ENCODE measurements at regions not wholly inside any gene's neighbourhood (a gene's known extent, or its start where the extent isn't known, plus 50 kb on each side); places are given as distances from the start of the nearest gene placed in this dataset.

DNA sequence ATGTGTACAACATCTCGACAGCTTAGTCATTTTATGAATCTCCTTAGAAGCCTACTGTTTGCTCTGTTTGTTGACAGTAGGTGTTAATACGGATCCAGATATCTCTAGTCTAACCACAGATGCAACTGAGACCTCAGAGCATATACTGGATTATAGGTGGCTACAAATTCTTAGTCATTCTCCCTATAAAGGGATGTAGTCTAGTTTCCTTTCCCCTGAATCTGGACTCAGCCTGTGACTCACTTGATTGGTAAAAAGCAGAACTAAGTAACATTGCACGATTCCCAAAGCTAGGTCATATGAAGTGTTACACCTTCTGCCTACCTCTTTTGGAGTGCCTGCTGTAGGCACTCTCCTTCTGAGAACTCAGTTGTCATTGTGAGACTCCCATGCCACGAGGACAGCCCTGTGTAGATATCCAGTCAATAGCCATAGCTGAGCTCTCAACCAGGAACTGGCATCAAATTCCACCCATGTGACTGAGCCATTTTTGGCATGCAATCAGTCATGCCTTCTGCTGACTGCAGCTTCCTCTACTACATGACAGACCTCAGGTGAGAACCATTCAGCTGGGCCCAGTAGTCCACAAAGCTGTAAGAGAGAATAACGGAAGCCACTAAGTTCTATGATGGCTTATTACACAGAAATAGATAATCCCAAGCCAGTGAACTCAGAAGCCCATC, 135.9 kb upstream of the CHRM3 start:
- Histone ChIP-seq H3K4me1 (ENCODE audit: control insufficient read depth in 4 of 4, insufficient read depth in 4 of 4, low read length in 3 of 4) (no peaks in the 10 kb centered on the region), H3K27me3 (ENCODE audit: control insufficient read depth in 4 of 4, insufficient read depth in 4 of 4, low read length in 3 of 4) (no peaks in the 10 kb centered on the region), H3K4me3 (ENCODE audit: low read depth in 1 of 3, low read length in 3 of 3) (no peak overlapping the region), H3K9me3 (ENCODE audit: control insufficient read depth in 4 of 4, low read length in 3 of 4) (peaks cover 0 to 2% (median 0%) of the 10 kb centered on the region in 4 donors), H3K27ac (ENCODE audit: low read depth in 1 of 2, low read length in 2 of 2) (no peak overlapping the region), H3K9ac (ENCODE audit: low read depth in 1 of 2, low read length in 2 of 2) (no peak overlapping the region), H3K36me3 (ENCODE audit: control insufficient read depth in 4 of 4, insufficient read depth in 3 of 4, low read depth in 1 of 4, low read length in 3 of 4) (no peaks in the 10 kb centered on the region)
- 64% methylated on average over 5 of the region's 5 CpGs for WGBS
- TF ChIP-seq FOXA2 (IDR thresholded peaks at IDR 0.05) (no peak), YY1 (IDR thresholded peaks at IDR 0.05) (no peak), EGR1 (IDR thresholded peaks at IDR 0.05; ENCODE audit: low read depth in 2 of 2) (no peak), HNF4A (conservative IDR thresholded peaks at IDR 0.05) (no peak), GABPA (IDR thresholded peaks at IDR 0.05 in 1 of 2, conservative IDR thresholded peaks at IDR 0.05 in 1 of 2) (no peak), TAF1 (conservative IDR thresholded peaks at IDR 0.05) (no peak), NR2F2 (IDR thresholded peaks at IDR 0.05) (no peak), FOXA1 (IDR thresholded peaks at IDR 0.05) (no peak), ZBTB33 (IDR thresholded peaks at IDR 0.05) (no peak), SP1 (IDR thresholded peaks at IDR 0.05) (no peak), HNF4G (IDR thresholded peaks at IDR 0.05) (no peak), RXRA (IDR thresholded peaks at IDR 0.05) (no peak), RAD21 (IDR thresholded peaks at IDR 0.05) (no peak)
- TF ChIP-seq, protein P1, sequence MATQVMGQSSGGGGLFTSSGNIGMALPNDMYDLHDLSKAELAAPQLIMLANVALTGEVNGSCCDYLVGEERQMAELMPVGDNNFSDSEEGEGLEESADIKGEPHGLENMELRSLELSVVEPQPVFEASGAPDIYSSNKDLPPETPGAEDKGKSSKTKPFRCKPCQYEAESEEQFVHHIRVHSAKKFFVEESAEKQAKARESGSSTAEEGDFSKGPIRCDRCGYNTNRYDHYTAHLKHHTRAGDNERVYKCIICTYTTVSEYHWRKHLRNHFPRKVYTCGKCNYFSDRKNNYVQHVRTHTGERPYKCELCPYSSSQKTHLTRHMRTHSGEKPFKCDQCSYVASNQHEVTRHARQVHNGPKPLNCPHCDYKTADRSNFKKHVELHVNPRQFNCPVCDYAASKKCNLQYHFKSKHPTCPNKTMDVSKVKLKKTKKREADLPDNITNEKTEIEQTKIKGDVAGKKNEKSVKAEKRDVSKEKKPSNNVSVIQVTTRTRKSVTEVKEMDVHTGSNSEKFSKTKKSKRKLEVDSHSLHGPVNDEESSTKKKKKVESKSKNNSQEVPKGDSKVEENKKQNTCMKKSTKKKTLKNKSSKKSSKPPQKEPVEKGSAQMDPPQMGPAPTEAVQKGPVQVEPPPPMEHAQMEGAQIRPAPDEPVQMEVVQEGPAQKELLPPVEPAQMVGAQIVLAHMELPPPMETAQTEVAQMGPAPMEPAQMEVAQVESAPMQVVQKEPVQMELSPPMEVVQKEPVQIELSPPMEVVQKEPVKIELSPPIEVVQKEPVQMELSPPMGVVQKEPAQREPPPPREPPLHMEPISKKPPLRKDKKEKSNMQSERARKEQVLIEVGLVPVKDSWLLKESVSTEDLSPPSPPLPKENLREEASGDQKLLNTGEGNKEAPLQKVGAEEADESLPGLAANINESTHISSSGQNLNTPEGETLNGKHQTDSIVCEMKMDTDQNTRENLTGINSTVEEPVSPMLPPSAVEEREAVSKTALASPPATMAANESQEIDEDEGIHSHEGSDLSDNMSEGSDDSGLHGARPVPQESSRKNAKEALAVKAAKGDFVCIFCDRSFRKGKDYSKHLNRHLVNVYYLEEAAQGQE (IDR thresholded peaks at IDR 0.05): no peak
- TF ChIP-seq, protein P2, sequence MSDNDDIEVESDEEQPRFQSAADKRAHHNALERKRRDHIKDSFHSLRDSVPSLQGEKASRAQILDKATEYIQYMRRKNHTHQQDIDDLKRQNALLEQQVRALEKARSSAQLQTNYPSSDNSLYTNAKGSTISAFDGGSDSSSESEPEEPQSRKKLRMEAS (IDR thresholded peaks at IDR 0.05): no peak
- TF ChIP-seq, protein P3, sequence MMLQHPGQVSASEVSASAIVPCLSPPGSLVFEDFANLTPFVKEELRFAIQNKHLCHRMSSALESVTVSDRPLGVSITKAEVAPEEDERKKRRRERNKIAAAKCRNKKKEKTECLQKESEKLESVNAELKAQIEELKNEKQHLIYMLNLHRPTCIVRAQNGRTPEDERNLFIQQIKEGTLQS (IDR thresholded peaks at IDR 0.05): no peak
- DNase-seq (ENCODE audit: low spot score): no peak

DNA sequence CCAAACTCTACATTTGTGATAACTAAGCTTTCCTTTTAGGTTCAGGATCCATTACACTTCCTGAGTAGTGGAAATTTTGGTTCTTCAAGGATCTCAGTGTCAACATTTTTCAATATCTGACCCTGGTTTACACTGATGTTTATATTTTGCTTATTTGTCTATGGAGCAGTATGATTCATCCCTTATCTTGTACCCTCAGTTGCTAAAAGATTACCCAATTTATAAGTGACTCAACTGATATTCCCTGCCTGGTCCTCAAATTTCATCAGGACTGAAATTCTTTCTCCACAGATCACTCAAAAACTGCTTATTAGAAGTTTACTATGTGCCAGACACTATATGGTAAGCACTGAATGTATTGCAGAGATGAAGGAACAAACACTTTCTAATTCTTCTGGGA, 139.1 kb upstream of the CHRM3 start:
- DNase-seq (ENCODE audit: low spot score): no peak
- Histone ChIP-seq H3K27ac (ENCODE audit: low read depth in 1 of 2, low read length in 2 of 2) (no peak overlapping the region), H3K9ac (ENCODE audit: low read depth in 1 of 2, low read length in 2 of 2) (no peak overlapping the region), H3K27me3 (ENCODE audit: control insufficient read depth in 4 of 4, insufficient read depth in 4 of 4, low read length in 3 of 4) (no peaks in the 10 kb centered on the region), H3K4me1 (ENCODE audit: control insufficient read depth in 4 of 4, insufficient read depth in 4 of 4, low read length in 3 of 4) (no peaks in the 10 kb centered on the region), H3K4me3 (ENCODE audit: low read depth in 1 of 3, low read length in 3 of 3) (no peak overlapping the region), H3K36me3 (ENCODE audit: control insufficient read depth in 4 of 4, insufficient read depth in 3 of 4, low read depth in 1 of 4, low read length in 3 of 4) (no peaks in the 10 kb centered on the region), H3K9me3 (ENCODE audit: control insufficient read depth in 4 of 4, low read length in 3 of 4) (no peaks in the 10 kb centered on the region)
- TF ChIP-seq RAD21 (IDR thresholded peaks at IDR 0.05): no peak
- no peak for TF ChIP-seq HNF4A (conservative IDR thresholded peaks at IDR 0.05)
- no peak for TF ChIP-seq TAF1 (conservative IDR thresholded peaks at IDR 0.05)
- no peak for TF ChIP-seq EGR1 (IDR thresholded peaks at IDR 0.05; ENCODE audit: low read depth in 2 of 2)
- TF ChIP-seq, protein P1 (IDR thresholded peaks at IDR 0.05): no peak
- TF ChIP-seq RXRA (IDR thresholded peaks at IDR 0.05): no peak
- TF ChIP-seq GABPA (IDR thresholded peaks at IDR 0.05 in 1 of 2, conservative IDR thresholded peaks at IDR 0.05 in 1 of 2): no peak
- TF ChIP-seq NR2F2 (IDR thresholded peaks at IDR 0.05): no peak
- TF ChIP-seq, protein P2 (IDR thresholded peaks at IDR 0.05): no peak
- no peak for TF ChIP-seq FOXA2 (IDR thresholded peaks at IDR 0.05)
- no peak for TF ChIP-seq HNF4G (IDR thresholded peaks at IDR 0.05)
- no peak for TF ChIP-seq YY1 (IDR thresholded peaks at IDR 0.05)
- TF ChIP-seq FOXA1 (IDR thresholded peaks at IDR 0.05): no peak
- TF ChIP-seq, protein P3 (IDR thresholded peaks at IDR 0.05): no peak
- TF ChIP-seq ZBTB33 (IDR thresholded peaks at IDR 0.05): no peak
- no peak for TF ChIP-seq JUND (IDR thresholded peaks at IDR 0.05)
